ENCODE measurements at regions not wholly inside any gene's neighbourhood (a gene's known extent, or its start where the extent isn't known, plus 50 kb on each side); places are given as distances from the start of the nearest gene placed in this dataset.

DNA sequence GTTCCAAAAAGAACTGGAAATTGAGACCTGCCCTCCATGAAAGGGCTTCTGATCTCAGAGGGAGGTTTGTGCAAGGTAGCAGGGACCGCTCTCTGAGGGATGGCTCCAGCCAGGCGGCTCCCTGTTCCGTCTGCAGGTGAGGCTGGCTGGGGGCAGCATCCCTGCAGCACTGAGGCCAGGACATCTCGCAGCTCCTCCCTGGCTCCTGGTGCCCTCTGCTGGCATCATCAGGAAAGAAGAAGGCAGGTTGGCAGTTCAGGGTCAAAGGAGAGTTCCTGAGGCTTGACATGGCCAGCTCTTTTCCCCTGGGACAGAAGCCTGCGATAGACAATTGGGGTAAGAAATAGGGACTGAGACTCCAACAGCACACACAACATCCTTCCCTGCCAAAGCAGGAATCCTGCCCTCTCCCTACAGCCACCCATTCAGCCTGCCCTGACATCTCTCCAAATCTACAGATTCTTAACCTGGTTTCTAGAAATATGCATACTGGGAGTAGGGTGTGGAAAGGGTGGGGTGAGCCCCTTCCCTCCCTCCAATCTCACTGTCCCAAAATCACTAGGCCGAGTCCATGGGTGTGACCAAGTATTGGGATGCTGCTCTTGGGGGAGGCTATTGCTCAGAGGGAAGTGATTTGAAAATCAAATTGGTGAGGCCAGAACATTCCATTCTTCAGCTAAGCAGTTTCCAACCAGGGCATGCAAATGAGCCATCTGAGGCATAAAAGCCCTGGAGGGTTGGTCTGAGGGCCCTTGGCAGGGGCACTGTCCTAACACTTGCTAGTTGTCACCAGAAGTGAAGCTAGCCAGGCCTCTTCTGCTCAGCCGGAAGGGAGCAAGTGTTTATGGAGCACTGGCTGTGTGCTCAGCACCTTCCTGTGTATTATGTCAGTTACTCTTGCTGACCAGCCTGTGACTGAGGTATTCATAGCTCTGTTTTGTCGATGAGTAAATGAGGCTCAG is 185.4 kb downstream of the TFCP2L1 start:
- TF ChIP-seq TAF1 (IDR thresholded peaks at IDR 0.05; ENCODE audit: low read depth, low read length) (no peak), POLR2AphosphoS5 (IDR thresholded peaks at IDR 0.05; ENCODE audit: low read depth, low read length) (no peak), POLR2A (IDR thresholded peaks at IDR 0.05; ENCODE audit: low read depth, low read length) (no peak), SPI1 (IDR thresholded peaks at IDR 0.05; ENCODE audit: low read depth, low read length) (no peak)
